ENCODE measurements at regions not wholly inside any gene's neighbourhood (a gene's known extent, or its start where the extent isn't known, plus 50 kb on each side); places are given as distances from the start of the nearest gene placed in this dataset.

DNA sequence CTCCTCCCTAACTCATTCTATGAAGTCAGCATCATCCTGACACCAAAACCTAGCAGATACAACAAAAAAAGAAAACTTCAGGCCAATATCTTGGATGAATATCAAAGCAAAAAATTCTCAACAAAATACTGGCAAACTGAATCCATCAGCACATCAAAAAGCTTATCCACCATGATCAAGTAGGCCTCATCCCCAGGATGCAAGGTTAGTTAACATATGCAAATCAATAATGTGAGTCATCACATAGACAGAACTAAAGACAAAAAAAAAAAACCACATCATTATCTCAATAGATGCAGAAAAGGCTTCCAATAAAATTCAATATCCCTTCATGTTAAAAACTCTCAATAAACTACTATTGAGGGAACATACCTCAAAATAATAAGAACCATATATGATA is 306.8 kb upstream of the TMC3 start:
- TF ChIP-seq, protein P1, sequence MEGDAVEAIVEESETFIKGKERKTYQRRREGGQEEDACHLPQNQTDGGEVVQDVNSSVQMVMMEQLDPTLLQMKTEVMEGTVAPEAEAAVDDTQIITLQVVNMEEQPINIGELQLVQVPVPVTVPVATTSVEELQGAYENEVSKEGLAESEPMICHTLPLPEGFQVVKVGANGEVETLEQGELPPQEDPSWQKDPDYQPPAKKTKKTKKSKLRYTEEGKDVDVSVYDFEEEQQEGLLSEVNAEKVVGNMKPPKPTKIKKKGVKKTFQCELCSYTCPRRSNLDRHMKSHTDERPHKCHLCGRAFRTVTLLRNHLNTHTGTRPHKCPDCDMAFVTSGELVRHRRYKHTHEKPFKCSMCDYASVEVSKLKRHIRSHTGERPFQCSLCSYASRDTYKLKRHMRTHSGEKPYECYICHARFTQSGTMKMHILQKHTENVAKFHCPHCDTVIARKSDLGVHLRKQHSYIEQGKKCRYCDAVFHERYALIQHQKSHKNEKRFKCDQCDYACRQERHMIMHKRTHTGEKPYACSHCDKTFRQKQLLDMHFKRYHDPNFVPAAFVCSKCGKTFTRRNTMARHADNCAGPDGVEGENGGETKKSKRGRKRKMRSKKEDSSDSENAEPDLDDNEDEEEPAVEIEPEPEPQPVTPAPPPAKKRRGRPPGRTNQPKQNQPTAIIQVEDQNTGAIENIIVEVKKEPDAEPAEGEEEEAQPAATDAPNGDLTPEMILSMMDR (IDR thresholded peaks at IDR 0.05; ENCODE audit: borderline replicate concordance, extremely low read depth, low read length, poor library complexity, severe bottlenecking): no peak
- TF ChIP-seq EZH2 (IDR thresholded peaks at IDR 0.05; ENCODE audit: borderline replicate concordance, low read depth, low read length, severe bottlenecking): no peak

Measured in DND-41 (cell line).